ENCODE measurements at regions not wholly inside any gene's neighbourhood (a gene's known extent, or its start where the extent isn't known, plus 50 kb on each side); places are given as distances from the start of the nearest gene placed in this dataset.

DNA sequence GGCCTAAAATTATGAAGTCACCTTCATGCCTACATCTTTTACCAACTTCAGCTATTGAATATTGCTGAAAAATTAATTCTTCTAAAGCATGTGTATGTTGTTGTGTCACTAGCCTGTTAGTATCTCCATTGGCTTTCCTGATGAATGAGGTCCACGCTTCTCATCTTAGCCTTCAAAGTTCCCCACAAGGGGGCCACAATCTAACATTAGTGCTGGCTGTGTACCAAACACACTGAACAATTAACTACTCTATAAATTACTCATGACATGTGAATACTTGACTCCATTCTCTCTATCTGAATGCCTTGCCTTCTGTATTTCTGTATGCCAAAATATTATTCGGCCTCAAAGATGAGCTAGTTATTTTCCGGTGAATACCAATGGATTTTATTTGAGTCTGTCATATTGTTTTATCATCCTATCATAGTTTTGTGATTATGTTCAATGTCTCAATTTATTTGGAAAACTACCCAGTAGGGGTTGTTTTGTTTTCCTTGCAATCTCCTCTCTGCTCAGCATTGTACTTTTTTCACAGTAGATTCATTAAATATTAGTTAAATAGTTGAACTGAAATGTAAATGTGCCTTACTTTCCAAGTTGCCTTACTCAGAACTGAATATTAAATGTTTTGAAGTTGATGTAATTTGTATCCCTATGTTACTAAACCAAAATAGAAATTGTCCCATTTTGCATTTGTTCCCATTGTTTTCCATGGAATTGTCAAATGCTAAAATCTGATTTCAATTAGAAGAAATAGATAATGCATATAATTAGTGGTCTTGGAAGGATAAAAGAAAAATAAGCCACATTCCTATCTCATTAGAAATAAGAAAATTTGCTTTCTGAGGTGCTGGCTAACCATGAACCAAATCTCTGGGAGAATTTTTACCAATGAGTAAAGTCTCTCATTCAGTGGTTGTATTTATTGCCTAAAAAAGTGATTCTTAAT lies 208.4 kb upstream of the COL3A1 start:
- intact Hi-C loops (cut with DNase I, micrococcal nuclease), result no loop called here
- Histone ChIP-seq H3K4me1 (ENCODE audit: low read depth) (no peaks in the 10 kb centered on the region), H3K36me3 (ENCODE audit: low read depth) (no peaks in the 10 kb centered on the region), H3K9me3 (no peaks in the 10 kb centered on the region), H3K4me3 (no peak overlapping the region)
- no peak for ATAC-seq
- peak in 1 of 3 donors; percentile 7 for DNase-seq
- no peak for TF ChIP-seq CTCF (IDR thresholded peaks at IDR 0.05)

DNA sequence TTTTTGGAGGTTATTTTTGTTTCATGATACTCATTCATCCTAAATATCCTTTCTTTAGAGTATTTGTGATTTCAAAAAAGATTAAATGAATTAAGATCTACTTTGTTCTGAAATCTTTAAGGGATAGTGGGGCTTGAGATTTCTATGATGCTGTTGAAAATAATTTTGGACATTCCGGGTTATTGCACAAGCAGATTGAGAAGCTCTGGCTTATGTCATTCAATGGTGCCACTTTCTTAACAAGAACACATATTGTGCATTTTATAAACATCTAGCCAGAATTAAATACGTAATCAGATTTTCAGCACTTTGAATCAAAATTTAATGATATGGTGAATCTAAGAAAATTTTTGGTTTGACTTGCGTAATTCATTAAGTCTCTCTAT lies 207.7 kb upstream of the COL3A1 start:
- no peaks in the 10 kb centered on the region for H3K4me1 ChIP-seq (ENCODE audit: low read depth)
- TF ChIP-seq CTCF (IDR thresholded peaks at IDR 0.05), result no peak
- DNase-seq, result no peak
- no peaks in the 10 kb centered on the region for H3K9me3 ChIP-seq
- ATAC-seq, result no peak
- H3K36me3 ChIP-seq (ENCODE audit: low read depth), result no peaks in the 10 kb centered on the region
- intact Hi-C loops (cut with DNase I, micrococcal nuclease), result no loop called here
- H3K4me3 ChIP-seq, result no peak overlapping the region

DNA sequence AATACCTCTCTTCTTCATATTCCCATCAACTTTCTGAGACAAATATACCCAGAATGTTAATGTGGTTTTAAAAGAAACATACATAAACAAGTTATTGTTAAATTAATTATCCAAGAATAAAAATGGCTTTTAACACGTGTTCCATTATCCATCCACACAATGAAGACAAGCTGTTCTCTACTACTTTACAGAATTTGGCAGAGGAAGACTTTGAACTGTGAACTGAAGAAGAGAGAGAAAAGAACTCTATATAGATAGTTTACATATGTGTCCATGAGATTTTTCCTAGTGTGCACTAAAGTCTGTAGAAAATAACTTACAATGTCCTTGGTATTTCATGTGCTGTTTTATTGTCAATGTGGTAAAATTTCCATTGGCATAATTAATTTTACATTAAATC lies 207.0 kb upstream of the COL3A1 start:
- intact Hi-C loops (cut with DNase I, micrococcal nuclease), result no loop called here
- Histone ChIP-seq H3K36me3 (ENCODE audit: low read depth) (no peaks in the 10 kb centered on the region), H3K9me3 (no peaks in the 10 kb centered on the region), H3K4me3 (no peak overlapping the region), H3K4me1 (ENCODE audit: low read depth) (no peaks in the 10 kb centered on the region)
- no peak for ATAC-seq
- DNase-seq, result no peak
- TF ChIP-seq CTCF (IDR thresholded peaks at IDR 0.05), result no peak

DNA sequence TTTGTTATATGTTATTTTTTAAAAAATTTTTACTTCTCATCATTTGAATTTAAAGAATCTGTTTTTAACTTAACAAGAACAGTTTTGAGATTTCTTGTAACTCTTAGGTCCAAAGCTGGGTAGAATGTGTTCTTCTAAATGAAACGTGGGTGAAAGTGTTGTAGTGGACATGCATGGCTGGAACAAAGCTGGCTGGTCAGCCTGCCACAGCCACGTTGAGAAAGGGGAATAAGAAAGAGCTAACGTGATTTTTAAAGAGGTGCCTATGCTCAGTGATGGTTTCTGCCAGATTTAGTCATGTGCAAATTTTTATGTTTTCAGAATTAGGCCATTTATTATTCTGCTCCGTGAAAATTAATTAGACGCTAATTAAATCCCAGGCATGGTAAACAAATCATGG lies 203.9 kb upstream of the COL3A1 start:
- intact Hi-C loops (cut with DNase I, micrococcal nuclease), result no loop called here
- DNase-seq (no peak), ATAC-seq (no peak)
- Histone ChIP-seq H3K4me3 (no peak overlapping the region), H3K9me3 (no peaks in the 10 kb centered on the region), H3K4me1 (ENCODE audit: low read depth) (no peaks in the 10 kb centered on the region), H3K36me3 (ENCODE audit: low read depth) (no peaks in the 10 kb centered on the region)
- TF ChIP-seq CTCF (IDR thresholded peaks at IDR 0.05), result no peak

GRCh38 chr2:188773075-188773474 lies 201.1 kb upstream of the COL3A1 start:
- ATAC-seq (no peak), DNase-seq (no peak)
- Histone ChIP-seq H3K9me3 (no peaks in the 10 kb centered on the region), H3K4me1 (ENCODE audit: low read depth) (no peaks in the 10 kb centered on the region), H3K4me3 (no peak overlapping the region), H3K36me3 (ENCODE audit: low read depth) (no peaks in the 10 kb centered on the region)
- TF ChIP-seq CTCF (IDR thresholded peaks at IDR 0.05), result no peak
- intact Hi-C loops (cut with DNase I, micrococcal nuclease), result no loop called here
